Loucy (cell line): ENCODE measurements at regions not wholly inside any gene's neighbourhood (a gene's known extent, or its start where the extent isn't known, plus 50 kb on each side); places are given as distances from the start of the nearest gene placed in this dataset.
"Not testable (repeated sequence)": the region's sequence is repeated elsewhere in the genome, so short reads cannot be mapped to it uniquely, and the experiment has no call there.

Source experiments
- H2AFZ ChIP-seq: fragments of 200-600 bp; sonication (generic); 2 replicates; pipeline ENCODE4 v1.6.0; 2016; ENCODE audit warnings: antibody characterized with exemption, mild to moderate bottlenecking, low read length, moderate library complexity
- H3F3A ChIP-seq: fragments of 200-600 bp; 2 replicates; pipeline ENCODE4 v1.6.0; 2016; ENCODE audit warnings: antibody characterized with exemption, low read depth, mild to moderate bottlenecking
- H3K27me3 ChIP-seq: fragments of 200-600 bp; sonication (generic); 2 replicates; pipeline ENCODE4 v1.6.1; 2014; ENCODE audit warnings: low read length, mild to moderate bottlenecking; ENCODE audit not compliant: insufficient read depth, poor library complexity, severe bottlenecking
- H3K36me3 ChIP-seq: fragments of 200-600 bp; sonication (generic); 2 replicates; pipeline ENCODE4 v1.6.1; 2016; ENCODE audit warnings: low read length; ENCODE audit not compliant: insufficient read depth
- H3K4me1 ChIP-seq: fragments of 200-600 bp; sonication (generic); 2 replicates; pipeline ENCODE4 v1.5.1; 2014; ENCODE audit warnings: low read length, mild to moderate bottlenecking; ENCODE audit not compliant: insufficient read depth, poor library complexity, severe bottlenecking
- H3K4me2 ChIP-seq: fragments of 200-600 bp; sonication (generic); 2 replicates; pipeline ENCODE4 v1.6.0; 2014; ENCODE audit warnings: antibody characterized with exemption, low read length, low read depth, mild to moderate bottlenecking; ENCODE audit not compliant: poor library complexity, severe bottlenecking
- H3K4me3 ChIP-seq: fragments of 200-600 bp; sonication (generic); 2 replicates; pipeline ENCODE4 v1.5.1; 2014; ENCODE audit warnings: low read length, mild to moderate bottlenecking, mixed read lengths; ENCODE audit not compliant: poor library complexity, severe bottlenecking
- H3K79me2 ChIP-seq: fragments of 200-600 bp; sonication (generic); 2 replicates; pipeline ENCODE4 v1.6.1; 2014; ENCODE audit warnings: low read length; ENCODE audit not compliant: insufficient read depth
- H3K9ac ChIP-seq: fragments of 200-600 bp; sonication (generic); 2 replicates; pipeline ENCODE4 v1.6.0; 2014; ENCODE audit warnings: mild to moderate bottlenecking, low read depth, low read length, moderate library complexity; ENCODE audit not compliant: poor library complexity, severe bottlenecking
- H3K9me2 ChIP-seq: fragments of 200-600 bp; sonication (generic); replicated peaks from 2 replicates; pipeline ENCODE4 v1.6.1; 2016; ENCODE audit warnings: low read depth, low read length, mixed read lengths
- H3K9me3 ChIP-seq: fragments of 200-600 bp; sonication (generic); 2 replicates; pipeline ENCODE4 v1.6.1; 2014; ENCODE audit warnings: mild to moderate bottlenecking, antibody characterized with exemption, low read length, low read depth; ENCODE audit not compliant: insufficient read depth
- H4K20me1 ChIP-seq: fragments of 200-600 bp; sonication (generic); 2 replicates; pipeline ENCODE4 v1.6.0; 2014; ENCODE audit warnings: antibody characterized with exemption, low read length, mild to moderate bottlenecking; ENCODE audit not compliant: insufficient read depth, poor library complexity, severe bottlenecking
- CTCF ChIP-seq: fragments of 200-600 bp; sonication (generic); conservative IDR thresholded peaks from 2 replicates; pipeline ENCODE4 v1.5.1; 2014; ENCODE audit warnings: mild to moderate bottlenecking, antibody characterized with exemption, low read length
- EZH2phosphoT487 ChIP-seq: fragments of 200-600 bp; IDR thresholded peaks from 2 replicates; pipeline ENCODE4 v1.6.1; 2018; ENCODE audit warnings: antibody characterized with exemption, mild to moderate bottlenecking, moderate library complexity, borderline replicate concordance

- no peaks in the 10 kb centered on the region for H3F3A ChIP-seq
- TF ChIP-seq CTCF (no peak), EZH2phosphoT487 (no peak)
- H4K20me1 ChIP-seq: no peaks in the 10 kb centered on the region
- no peak overlapping the region for H3K9ac ChIP-seq
- no peak overlapping the region for H2AFZ ChIP-seq
- no peaks in the 10 kb centered on the region for H3K36me3 ChIP-seq
- no peaks in the 10 kb centered on the region for H3K79me2 ChIP-seq
- no peak overlapping the region for H3K4me3 ChIP-seq
- H3K4me1 ChIP-seq: no peaks in the 10 kb centered on the region
- no peaks in the 10 kb centered on the region for H3K27me3 ChIP-seq
- no peaks in the 10 kb centered on the region for H3K9me2 ChIP-seq
- no peak overlapping the region for H3K4me2 ChIP-seq
- no peaks in the 10 kb centered on the region for H3K9me3 ChIP-seq
These were observed 134.3 kb upstream of the B3GAT2 start for GRCh38 chr6:71091167-71091566.

GRCh38 chr6:71091956-71092355 is 135.1 kb upstream of the B3GAT2 start:
- no peak overlapping the region for H2AFZ ChIP-seq
- H3K79me2 ChIP-seq: no peaks in the 10 kb centered on the region
- no peaks in the 10 kb centered on the region for H4K20me1 ChIP-seq
- H3K4me1 ChIP-seq: no peaks in the 10 kb centered on the region
- H3K4me2 ChIP-seq: no peak overlapping the region
- H3K9me3 ChIP-seq: no peaks in the 10 kb centered on the region
- no peaks in the 10 kb centered on the region for H3K27me3 ChIP-seq
- H3K9me2 ChIP-seq: no peaks in the 10 kb centered on the region
- no peak overlapping the region for H3K4me3 ChIP-seq
- H3K36me3 ChIP-seq: no peaks in the 10 kb centered on the region
- H3F3A ChIP-seq: no peaks in the 10 kb centered on the region
- no peak for TF ChIP-seq CTCF
- TF ChIP-seq EZH2phosphoT487: no peak
- no peak overlapping the region for H3K9ac ChIP-seq

DNA sequence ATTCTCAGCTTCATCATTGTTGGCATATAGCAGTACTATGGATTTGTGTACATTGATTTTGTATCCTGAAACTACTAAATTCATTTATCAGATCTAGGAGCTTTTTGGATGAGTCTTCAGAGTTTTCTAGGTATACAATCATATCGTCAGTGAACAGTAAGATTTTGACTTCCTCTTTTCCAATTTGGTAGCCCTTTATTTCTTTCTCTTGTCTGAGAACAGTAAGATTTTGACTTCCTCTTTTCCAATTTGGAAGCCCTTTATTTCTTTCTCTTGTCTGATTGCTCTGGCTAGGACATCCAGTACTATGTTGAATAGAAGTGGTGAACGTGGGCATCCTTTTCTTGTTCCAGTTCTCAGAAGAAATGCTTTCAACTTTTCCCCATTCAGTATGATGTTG is 140.4 kb upstream of the B3GAT2 start:
- H3K4me1 ChIP-seq, H3K36me3 ChIP-seq, H3K27me3 ChIP-seq, H3K9me3 ChIP-seq, H3K9ac ChIP-seq, H2AFZ ChIP-seq, H3F3A ChIP-seq, H3K4me3 ChIP-seq, H3K4me2 ChIP-seq, H4K20me1 ChIP-seq, H3K9me2 ChIP-seq, H3K79me2 ChIP-seq: not testable (repeated sequence)

DNA sequence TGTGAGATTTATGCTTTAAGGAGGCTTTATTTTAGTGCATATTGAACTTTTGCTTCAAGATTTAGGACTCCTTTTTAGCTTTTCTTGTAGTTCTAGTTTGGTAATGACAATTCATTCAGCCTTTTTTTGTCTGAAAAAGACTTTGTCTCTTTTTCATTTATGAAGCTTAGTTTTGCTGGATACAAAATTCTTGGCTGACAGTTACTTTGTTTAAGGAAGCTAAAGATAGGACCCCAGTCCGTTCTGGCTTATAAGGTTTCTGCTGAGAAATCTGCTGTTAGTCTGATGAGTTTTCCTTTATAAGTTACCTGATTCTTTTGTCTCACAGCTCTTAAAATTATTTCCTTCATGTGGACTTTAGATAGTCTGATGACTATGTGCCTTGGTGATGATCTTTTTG is 142.8 kb upstream of the B3GAT2 start:
- Histone ChIP-seq H2AFZ (no peak overlapping the region), H3K4me1 (no peaks in the 10 kb centered on the region), H3K79me2 (no peaks in the 10 kb centered on the region), H3K27me3 (no peaks in the 10 kb centered on the region), H3K4me2 (no peak overlapping the region), H4K20me1 (no peaks in the 10 kb centered on the region), H3F3A (no peaks in the 10 kb centered on the region), H3K9me3 (no peaks in the 10 kb centered on the region), H3K36me3 (no peaks in the 10 kb centered on the region), H3K4me3 (no peak overlapping the region), H3K9me2 (no peaks in the 10 kb centered on the region), H3K9ac (no peak overlapping the region)
- TF ChIP-seq EZH2phosphoT487: no peak
- no peak for TF ChIP-seq CTCF
